ENCODE measurements at regions not wholly inside any gene's neighbourhood (a gene's known extent, or its start where the extent isn't known, plus 50 kb on each side); places are given as distances from the start of the nearest gene placed in this dataset.

- Mint-ChIP-seq H3K9me3 (peaks cover 17% of the 10 kb centered on the region), H3K36me3 (no peaks in the 10 kb centered on the region), H3K4me3 (no peak overlapping the region), H3K27ac (no peak overlapping the region), H3K4me1 (no peaks in the 10 kb centered on the region)
- ATAC-seq (no peak), DNase-seq (ENCODE audit: low spot score in 2 of 2) (no peak)
These were observed 663.5 kb upstream of the SALL1 start for GRCh38 chr16:51814617-51815016.

- Mint-ChIP-seq H3K4me1 (no peaks in the 10 kb centered on the region), H3K27ac (no peak overlapping the region), H3K9me3 (peaks cover 21% of the 10 kb centered on the region), H3K36me3 (no peaks in the 10 kb centered on the region), H3K4me3 (no peak overlapping the region)
- DNase-seq (ENCODE audit: low spot score in 2 of 2) (no peak), ATAC-seq (no peak)
These were observed 662.5 kb upstream of the SALL1 start for GRCh38 chr16:51813609-51814008.

- DNase-seq (ENCODE audit: low spot score in 2 of 2): no peak
- no peaks in the 10 kb centered on the region for H3K36me3 Mint-ChIP-seq
- ATAC-seq: no peak
- H3K4me3 Mint-ChIP-seq: no peak overlapping the region
- no peaks in the 10 kb centered on the region for H3K4me1 Mint-ChIP-seq
- no peak overlapping the region for H3K27ac Mint-ChIP-seq
- H3K9me3 Mint-ChIP-seq: peaks cover 19% of the 10 kb centered on the region
These were observed 661.9 kb upstream of the SALL1 start for GRCh38 chr16:51812945-51813344.

- no peak overlapping the region for H3K4me3 Mint-ChIP-seq
These were observed 656.5 kb upstream of the SALL1 start for GRCh38 chr16:51807551-51807950.

GRCh38 chr16:51801635-51802034 is 650.6 kb upstream of the SALL1 start:
- no peak overlapping the region for H3K27ac Mint-ChIP-seq

More at GRCh38 chr16:51807551-51807950, 656.5 kb upstream of the SALL1 start:
- ATAC-seq (no peak), DNase-seq (ENCODE audit: low spot score in 2 of 2) (no peak)
- peaks cover 19% of the 10 kb centered on the region for H3K9me3 Mint-ChIP-seq
- H3K36me3 Mint-ChIP-seq: no peaks in the 10 kb centered on the region
- no peak overlapping the region for H3K27ac Mint-ChIP-seq
- H3K4me1 Mint-ChIP-seq: no peaks in the 10 kb centered on the region

GRCh38 chr16:51797669-51798259 is 646.7 kb upstream of the SALL1 start:
- no peak overlapping the region for H3K4me3 Mint-ChIP-seq
- DNase-seq (ENCODE audit: low spot score in 2 of 2) (no peak), ATAC-seq (no peak)
- H3K9me3 Mint-ChIP-seq: peaks cover 14% of the 10 kb centered on the region
- no peak overlapping the region for H3K27ac Mint-ChIP-seq
- no peaks in the 10 kb centered on the region for H3K4me1 Mint-ChIP-seq
- H3K36me3 Mint-ChIP-seq: no peaks in the 10 kb centered on the region

More at GRCh38 chr16:51801635-51802034, 650.6 kb upstream of the SALL1 start:
- Mint-ChIP-seq H3K4me1 (no peaks in the 10 kb centered on the region), H3K36me3 (no peaks in the 10 kb centered on the region), H3K4me3 (no peak overlapping the region), H3K9me3 (peaks cover 7% of the 10 kb centered on the region)
- ATAC-seq (no peak), DNase-seq (ENCODE audit: low spot score in 2 of 2) (no peak)

- Mint-ChIP-seq H3K9me3 (peaks cover 3% of the 10 kb centered on the region), H3K4me1 (no peaks in the 10 kb centered on the region), H3K36me3 (no peaks in the 10 kb centered on the region), H3K4me3 (no peak overlapping the region), H3K27ac (no peak overlapping the region)
- ATAC-seq: no peak
- DNase-seq (ENCODE audit: low spot score in 2 of 2): no peak
These were observed 628.2 kb upstream of the SALL1 start for GRCh38 chr16:51779240-51779639.

- no peak for DNase-seq (ENCODE audit: low spot score in 2 of 2)
- Mint-ChIP-seq H3K9me3 (peaks cover 5% of the 10 kb centered on the region), H3K27ac (no peak overlapping the region), H3K36me3 (no peaks in the 10 kb centered on the region), H3K4me1 (no peaks in the 10 kb centered on the region), H3K4me3 (no peak overlapping the region)
- ATAC-seq: no peak
These were observed 622.2 kb upstream of the SALL1 start for GRCh38 chr16:51773071-51773890.

- Mint-ChIP-seq H3K9me3 (peaks cover 3% of the 10 kb centered on the region), H3K4me3 (no peak overlapping the region), H3K36me3 (no peaks in the 10 kb centered on the region), H3K27ac (no peak overlapping the region), H3K4me1 (no peaks in the 10 kb centered on the region)
- DNase-seq (ENCODE audit: low spot score in 2 of 2) (no peak), ATAC-seq (no peak)
These were observed 615.7 kb upstream of the SALL1 start for GRCh38 chr16:51766739-51767138.

- H3K36me3 Mint-ChIP-seq: no peaks in the 10 kb centered on the region
- no peak overlapping the region for H3K4me3 Mint-ChIP-seq
- H3K4me1 Mint-ChIP-seq: no peaks in the 10 kb centered on the region
- DNase-seq (ENCODE audit: low spot score in 2 of 2) (no peak), ATAC-seq (no peak)
- H3K9me3 Mint-ChIP-seq: peaks cover 2% of the 10 kb centered on the region
- H3K27ac Mint-ChIP-seq: no peak overlapping the region
These were observed 612.1 kb upstream of the SALL1 start for GRCh38 chr16:51763072-51763661.

- Mint-ChIP-seq H3K4me3 (no peak overlapping the region), H3K4me1 (no peaks in the 10 kb centered on the region), H3K36me3 (no peaks in the 10 kb centered on the region), H3K27ac (no peak overlapping the region), H3K9me3 (peaks cover 2% of the 10 kb centered on the region)
- ATAC-seq (peak; percentile 55), DNase-seq (ENCODE audit: low spot score in 2 of 2) (peak; percentile 17 to 64)
These were observed 611.3 kb upstream of the SALL1 start for GRCh38 chr16:51762081-51762996.

- DNase-seq (ENCODE audit: low spot score in 2 of 2) (no peak), ATAC-seq (no peak)
- Mint-ChIP-seq H3K36me3 (no peaks in the 10 kb centered on the region), H3K9me3 (peaks cover 2% of the 10 kb centered on the region), H3K4me3 (no peak overlapping the region), H3K4me1 (no peaks in the 10 kb centered on the region), H3K27ac (no peak overlapping the region)
These were observed 609.9 kb upstream of the SALL1 start for GRCh38 chr16:51761001-51761400.

GRCh38 chr16:51759999-51760398 is 608.9 kb upstream of the SALL1 start:
- Mint-ChIP-seq H3K4me1 (no peaks in the 10 kb centered on the region), H3K4me3 (no peak overlapping the region), H3K9me3 (peaks cover 2% of the 10 kb centered on the region), H3K36me3 (no peaks in the 10 kb centered on the region), H3K27ac (no peak overlapping the region)
- ATAC-seq (no peak), DNase-seq (ENCODE audit: low spot score in 2 of 2) (no peak)

GRCh38 chr16:51759329-51759728 is 608.3 kb upstream of the SALL1 start:
- ATAC-seq (no peak), DNase-seq (ENCODE audit: low spot score in 2 of 2) (no peak)
- H3K4me3 Mint-ChIP-seq: no peak overlapping the region
- H3K27ac Mint-ChIP-seq: no peak overlapping the region
- H3K9me3 Mint-ChIP-seq: peaks cover 2% of the 10 kb centered on the region
- no peaks in the 10 kb centered on the region for H3K4me1 Mint-ChIP-seq
- H3K36me3 Mint-ChIP-seq: no peaks in the 10 kb centered on the region

GRCh38 chr16:51757921-51758479 is 606.9 kb upstream of the SALL1 start:
- DNase-seq (ENCODE audit: low spot score in 2 of 2) (no peak), ATAC-seq (no peak)
- Mint-ChIP-seq H3K4me3 (no peak overlapping the region), H3K9me3 (peaks cover 5% of the 10 kb centered on the region), H3K4me1 (no peaks in the 10 kb centered on the region), H3K27ac (no peak overlapping the region), H3K36me3 (no peaks in the 10 kb centered on the region)

Measured in stimulated activated effector memory CD8-positive, alpha-beta T cell treated with anti-CD3 and anti-CD28 coated beads, Interleukin-12 subunit alpha, Interleukin-12 subunit beta, amount 100 ng/mL, for 72 hours (primary cell).